Type B pancreatic cell (in vitro differentiated cells): ENCODE measurements at regions not wholly inside any gene's neighbourhood (a gene's known extent, or its start where the extent isn't known, plus 50 kb on each side); places are given as distances from the start of the nearest gene placed in this dataset.
"Not testable (repeated sequence)": the region's sequence is repeated elsewhere in the genome, so short reads cannot be mapped to it uniquely, and the experiment has no call there.

Experiments used
- DNase-seq: peaks from one replicate; pipeline ENCODE4 v3.0.0; 2021; ENCODE audit warnings: mixed read lengths; ENCODE audit not compliant: unreplicated experiment; ENCODE audit errors: extremely low spot score
- H3K27ac Mint-ChIP-seq: 2 replicates; pipeline ENCODE4 v1.8.0; 2021; ENCODE audit warnings: mild to moderate bottlenecking, mixed read lengths
- H3K27me3 Mint-ChIP-seq: 2 replicates; pipeline ENCODE4 v1.8.0; 2021; ENCODE audit warnings: mixed read lengths
- H3K36me3 Mint-ChIP-seq: 2 replicates; pipeline ENCODE4 v1.8.0; 2021; ENCODE audit warnings: mixed read lengths
- H3K4me1 Mint-ChIP-seq: one replicate; pipeline ENCODE4 v1.8.0; 2021; ENCODE audit warnings: mixed read lengths; ENCODE audit not compliant: unreplicated experiment
- H3K4me3 Mint-ChIP-seq: 2 replicates; pipeline ENCODE4 v1.8.0; 2021; ENCODE audit warnings: mild to moderate bottlenecking, mixed read lengths
- H3K9me3 Mint-ChIP-seq: 2 replicates; pipeline ENCODE4 v1.8.0; 2021; ENCODE audit warnings: mixed read lengths
- TF ChIP-seq, protein P1 (sequence below): fragments of 200-600 bp; sonication (generic); conservative IDR thresholded peaks from 2 replicates; pipeline ENCODE4 v1.5.0; 2021; ENCODE audit warnings: antibody characterized with exemption, mild to moderate bottlenecking

DNA sequence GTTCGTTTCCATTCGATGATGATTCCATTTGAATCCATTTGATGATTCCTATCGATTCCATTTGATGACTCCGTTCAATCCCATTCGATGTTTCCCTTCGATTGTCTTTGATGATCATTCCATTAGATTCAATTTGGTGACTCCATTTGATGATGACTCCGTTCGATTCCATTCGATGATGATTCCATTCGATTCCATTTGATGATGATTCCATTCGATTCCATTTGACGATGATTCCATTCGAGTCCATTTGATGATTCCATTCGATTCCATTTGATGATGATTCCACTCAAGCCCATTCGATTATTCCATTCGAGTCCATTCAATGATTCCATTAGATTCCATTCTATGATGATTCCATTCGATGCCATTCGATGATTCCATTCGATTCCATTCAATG, 2730.6 kb downstream of the RPIA start:
- not testable (repeated sequence) for H3K4me3 Mint-ChIP-seq, H3K4me1 Mint-ChIP-seq, H3K27ac Mint-ChIP-seq, DNase-seq, H3K9me3 Mint-ChIP-seq, H3K36me3 Mint-ChIP-seq, H3K27me3 Mint-ChIP-seq

DNA sequence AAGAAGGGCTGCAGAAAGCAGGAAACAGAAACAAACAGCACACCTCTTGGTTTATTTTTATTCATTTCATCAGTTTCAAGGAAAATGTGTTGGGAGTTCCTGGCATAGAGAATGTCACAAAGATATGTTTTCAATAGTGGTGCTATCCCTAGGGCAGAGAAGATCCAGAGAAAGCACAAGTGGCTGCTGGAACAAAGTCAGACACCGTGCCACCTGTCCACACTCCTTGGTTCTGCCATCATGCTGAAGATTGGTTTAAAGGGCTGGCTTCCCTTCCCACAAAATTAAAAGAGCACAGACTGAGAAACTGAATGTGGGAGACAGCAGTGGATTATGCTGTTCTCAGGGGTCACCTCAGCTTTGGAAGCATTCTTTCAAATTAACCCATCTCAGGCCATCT, 2735.7 kb downstream of the RPIA start:
- H3K36me3 Mint-ChIP-seq, H3K27ac Mint-ChIP-seq, H3K4me1 Mint-ChIP-seq, H3K4me3 Mint-ChIP-seq, H3K27me3 Mint-ChIP-seq, DNase-seq, H3K9me3 Mint-ChIP-seq: not testable (repeated sequence)

DNA sequence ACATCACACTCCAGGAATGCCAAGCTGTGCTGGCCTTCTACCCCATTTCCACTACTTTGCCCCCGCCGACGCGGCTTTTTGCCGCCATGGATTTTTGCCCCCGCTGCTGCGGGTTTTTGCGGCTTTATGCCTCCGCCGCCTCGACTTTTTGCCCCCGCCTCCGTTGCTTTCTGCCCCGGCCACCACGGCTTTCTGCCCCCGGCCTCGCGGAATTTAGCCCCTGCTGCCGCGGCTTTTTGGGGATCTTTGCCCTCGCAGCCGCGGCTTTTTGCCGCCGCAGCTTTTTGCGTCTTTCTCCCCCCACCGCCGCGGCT, 2750.4 kb downstream of the RPIA start:
- DNase-seq, H3K9me3 Mint-ChIP-seq, H3K27ac Mint-ChIP-seq, H3K4me3 Mint-ChIP-seq, H3K4me1 Mint-ChIP-seq, H3K27me3 Mint-ChIP-seq, H3K36me3 Mint-ChIP-seq: not testable (repeated sequence)

DNA sequence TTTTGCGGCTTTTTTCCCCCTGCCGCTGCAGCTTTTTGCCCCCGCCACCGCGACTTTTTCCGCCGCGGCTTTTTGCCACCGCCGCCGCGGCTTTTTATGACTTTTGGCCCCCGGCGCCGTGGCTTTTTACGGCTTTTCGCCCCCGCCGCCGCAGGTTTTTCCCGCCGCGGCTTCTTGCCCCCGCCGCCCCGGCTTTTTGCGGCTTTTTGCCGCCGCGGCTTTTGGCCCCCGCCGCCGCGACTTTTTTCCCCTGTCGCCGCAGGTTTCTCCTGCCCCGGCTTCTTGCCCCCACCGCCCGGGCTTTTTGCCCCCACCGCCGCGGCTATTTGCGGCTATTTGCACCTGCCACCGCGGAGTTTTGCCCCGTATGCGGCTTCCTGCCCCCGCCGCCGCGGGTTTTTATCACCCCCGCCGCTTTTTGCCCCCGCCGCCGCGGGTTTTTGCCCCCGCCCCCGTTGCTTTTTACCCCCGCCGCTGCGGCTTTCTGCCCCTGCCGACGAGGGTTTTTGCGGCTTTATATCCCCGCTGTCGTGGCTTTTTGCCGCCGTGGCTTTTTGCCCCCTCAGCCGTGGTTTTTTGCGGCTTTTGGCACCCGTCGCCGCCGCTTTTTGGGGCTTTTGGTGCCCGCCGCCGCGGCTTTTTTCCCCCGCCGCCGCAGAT, 2750.9 kb downstream of the RPIA start:
- TF ChIP-seq, protein P1, sequence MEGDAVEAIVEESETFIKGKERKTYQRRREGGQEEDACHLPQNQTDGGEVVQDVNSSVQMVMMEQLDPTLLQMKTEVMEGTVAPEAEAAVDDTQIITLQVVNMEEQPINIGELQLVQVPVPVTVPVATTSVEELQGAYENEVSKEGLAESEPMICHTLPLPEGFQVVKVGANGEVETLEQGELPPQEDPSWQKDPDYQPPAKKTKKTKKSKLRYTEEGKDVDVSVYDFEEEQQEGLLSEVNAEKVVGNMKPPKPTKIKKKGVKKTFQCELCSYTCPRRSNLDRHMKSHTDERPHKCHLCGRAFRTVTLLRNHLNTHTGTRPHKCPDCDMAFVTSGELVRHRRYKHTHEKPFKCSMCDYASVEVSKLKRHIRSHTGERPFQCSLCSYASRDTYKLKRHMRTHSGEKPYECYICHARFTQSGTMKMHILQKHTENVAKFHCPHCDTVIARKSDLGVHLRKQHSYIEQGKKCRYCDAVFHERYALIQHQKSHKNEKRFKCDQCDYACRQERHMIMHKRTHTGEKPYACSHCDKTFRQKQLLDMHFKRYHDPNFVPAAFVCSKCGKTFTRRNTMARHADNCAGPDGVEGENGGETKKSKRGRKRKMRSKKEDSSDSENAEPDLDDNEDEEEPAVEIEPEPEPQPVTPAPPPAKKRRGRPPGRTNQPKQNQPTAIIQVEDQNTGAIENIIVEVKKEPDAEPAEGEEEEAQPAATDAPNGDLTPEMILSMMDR: no peak
- peak; percentile 73 for DNase-seq
- Mint-ChIP-seq H3K4me1 (no peaks in the 10 kb centered on the region), H3K27ac (no peak overlapping the region), H3K36me3 (peaks cover 5% of the 10 kb centered on the region), H3K27me3 (no peaks in the 10 kb centered on the region), H3K9me3 (peaks cover 7% of the 10 kb centered on the region), H3K4me3 (no peak overlapping the region)

DNA sequence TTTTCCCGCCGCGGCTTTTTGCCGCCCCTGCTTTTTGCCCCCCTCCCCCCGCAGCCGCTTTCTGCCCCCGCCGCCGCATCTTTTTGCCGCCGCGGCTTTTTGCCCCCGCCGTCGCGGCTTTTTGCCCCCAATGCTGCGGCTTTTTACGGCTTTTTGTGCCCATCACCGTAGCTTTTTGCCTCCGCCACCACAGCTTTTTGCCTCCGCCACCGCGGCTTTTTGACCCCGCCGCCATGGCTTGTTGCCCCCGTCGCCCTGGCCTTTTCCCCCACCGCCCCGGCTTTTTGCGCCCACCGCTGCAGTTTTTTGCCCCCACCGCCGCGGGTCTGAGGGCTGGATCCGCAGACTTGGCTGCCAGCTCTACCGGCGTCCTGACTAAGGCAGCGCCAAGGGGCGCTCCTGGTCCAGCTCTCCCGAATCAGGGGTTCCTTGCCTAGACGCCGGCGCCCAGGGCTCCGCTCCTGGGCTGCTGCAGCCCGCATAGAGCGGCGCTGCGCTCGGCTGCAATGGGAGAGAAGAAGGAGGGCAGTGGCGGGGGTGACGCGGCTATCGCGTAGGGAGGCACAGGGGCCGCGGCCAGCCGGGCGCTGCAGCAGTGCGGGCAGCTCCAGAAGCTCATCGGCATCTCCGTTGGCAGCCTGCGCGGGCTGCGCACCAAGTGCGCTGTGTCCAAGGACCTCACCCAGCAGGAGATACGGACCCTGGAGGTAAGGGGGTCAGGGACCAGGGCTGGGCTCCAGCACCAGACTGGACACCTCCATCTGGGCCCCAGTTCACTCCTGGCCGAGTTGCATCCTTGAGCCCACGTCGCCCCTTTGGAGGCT, 2751.6 kb downstream of the RPIA start:
- H3K36me3 Mint-ChIP-seq, H3K27ac Mint-ChIP-seq, H3K9me3 Mint-ChIP-seq, H3K4me1 Mint-ChIP-seq, H3K4me3 Mint-ChIP-seq, H3K27me3 Mint-ChIP-seq: not testable (repeated sequence)
- peak; percentile 75 for DNase-seq

DNA sequence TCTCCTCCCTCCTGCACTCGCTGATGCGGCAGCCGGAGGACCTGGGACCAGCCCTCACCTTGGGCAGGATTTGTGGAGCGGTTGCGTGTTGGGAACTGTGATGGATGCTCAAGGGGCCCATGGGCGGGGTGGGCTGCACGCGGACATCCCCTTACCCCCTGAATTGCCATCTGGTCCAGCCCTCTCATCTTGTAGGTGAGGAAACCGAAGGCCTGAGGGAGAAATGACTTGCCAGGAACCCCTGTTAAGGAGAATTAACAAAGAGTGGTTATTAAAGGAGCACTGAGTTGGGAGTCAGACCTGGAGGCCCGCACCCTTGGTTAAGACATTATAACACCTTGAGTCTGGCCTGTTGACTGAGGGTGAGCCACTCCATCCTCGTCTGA, 2752.2 kb downstream of the RPIA start:
- not testable (repeated sequence) for H3K27me3 Mint-ChIP-seq, H3K4me3 Mint-ChIP-seq, H3K4me1 Mint-ChIP-seq, H3K9me3 Mint-ChIP-seq, H3K27ac Mint-ChIP-seq, H3K36me3 Mint-ChIP-seq, DNase-seq

DNA sequence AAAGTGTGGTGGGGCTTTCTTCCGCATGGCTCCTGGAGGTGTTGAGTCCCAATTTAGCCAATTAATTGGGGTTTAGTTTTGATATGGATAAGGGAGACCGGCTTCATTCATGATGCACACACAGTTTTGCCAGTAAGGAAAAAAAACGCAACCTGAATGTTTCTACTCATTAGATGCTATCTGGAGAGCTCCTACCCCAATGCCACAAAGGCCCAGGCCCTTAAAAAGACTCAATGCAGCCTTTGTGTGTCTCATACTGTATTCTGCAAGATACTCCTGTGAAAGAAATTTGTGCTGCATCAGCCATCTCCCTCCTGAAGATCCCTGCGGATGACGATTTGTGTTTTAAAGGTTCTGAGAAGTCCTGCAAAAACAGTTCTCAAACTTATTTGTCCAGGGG, 2754.2 kb downstream of the RPIA start:
- H3K9me3 Mint-ChIP-seq, H3K27ac Mint-ChIP-seq, H3K4me3 Mint-ChIP-seq, H3K36me3 Mint-ChIP-seq, H3K27me3 Mint-ChIP-seq, H3K4me1 Mint-ChIP-seq, DNase-seq: not testable (repeated sequence)

DNA sequence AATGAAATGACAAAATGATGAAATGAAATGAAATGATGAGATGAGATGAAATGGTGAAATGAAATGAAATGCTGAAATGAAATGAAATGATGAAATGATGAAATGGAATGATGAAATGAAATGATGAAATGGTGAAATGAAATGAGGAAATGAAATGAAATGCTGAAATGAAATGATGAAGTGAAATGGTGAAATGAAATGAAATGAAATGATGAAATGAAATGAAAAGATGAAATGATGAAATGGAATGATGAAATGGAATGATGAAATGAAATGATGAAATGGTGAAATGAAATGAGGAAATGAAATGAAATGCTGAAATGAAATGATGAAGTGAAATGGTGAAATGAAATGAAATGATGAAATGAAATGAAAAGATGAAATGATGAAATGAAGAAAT, 2755.0 kb downstream of the RPIA start:
- not testable (repeated sequence) for H3K27ac Mint-ChIP-seq, H3K27me3 Mint-ChIP-seq, H3K36me3 Mint-ChIP-seq, H3K9me3 Mint-ChIP-seq, H3K4me3 Mint-ChIP-seq, DNase-seq, H3K4me1 Mint-ChIP-seq

DNA sequence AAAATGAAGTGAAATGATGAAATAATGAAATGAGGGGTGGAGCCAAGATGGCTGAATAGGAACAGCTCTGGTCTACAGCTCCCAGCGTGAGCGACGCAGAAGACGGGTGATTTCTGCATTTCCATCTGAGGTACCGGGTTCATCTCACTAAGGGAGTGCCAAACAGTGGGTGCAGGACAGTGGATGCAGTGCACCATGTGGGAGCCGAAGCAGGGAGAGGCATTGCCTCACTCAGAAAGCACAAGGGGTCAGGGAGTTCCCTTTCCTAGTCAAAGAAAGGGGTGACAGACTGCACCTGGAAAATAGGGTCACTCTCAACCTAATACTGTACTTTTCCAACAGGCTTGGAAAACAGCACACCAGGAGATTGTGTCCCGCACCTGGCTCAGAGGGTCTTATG, 2755.4 kb downstream of the RPIA start:
- H3K4me3 Mint-ChIP-seq, H3K9me3 Mint-ChIP-seq, H3K27me3 Mint-ChIP-seq, H3K36me3 Mint-ChIP-seq, DNase-seq, H3K4me1 Mint-ChIP-seq, H3K27ac Mint-ChIP-seq: not testable (repeated sequence)

DNA sequence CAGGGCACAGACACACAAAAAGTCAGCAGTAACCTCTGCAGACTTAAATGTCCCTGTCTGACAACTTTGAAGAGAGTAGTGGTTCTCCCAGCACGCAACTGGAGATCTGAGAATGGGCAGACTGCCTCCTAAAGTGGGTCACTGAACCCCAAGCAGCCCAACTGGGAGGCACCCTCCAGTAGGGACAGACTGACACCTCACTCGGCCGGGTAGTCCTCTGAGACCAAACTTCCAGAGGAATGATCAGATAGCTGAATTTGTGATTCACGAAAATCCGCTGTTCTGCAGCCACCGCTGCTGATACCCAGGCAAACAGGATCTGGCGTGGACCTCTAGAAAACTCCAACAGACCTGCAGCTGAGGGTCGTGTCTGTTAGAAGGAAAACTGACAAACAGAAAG, 2756.0 kb downstream of the RPIA start:
- not testable (repeated sequence) for H3K4me3 Mint-ChIP-seq, DNase-seq, H3K27ac Mint-ChIP-seq, H3K4me1 Mint-ChIP-seq, H3K9me3 Mint-ChIP-seq, H3K36me3 Mint-ChIP-seq, H3K27me3 Mint-ChIP-seq

DNA sequence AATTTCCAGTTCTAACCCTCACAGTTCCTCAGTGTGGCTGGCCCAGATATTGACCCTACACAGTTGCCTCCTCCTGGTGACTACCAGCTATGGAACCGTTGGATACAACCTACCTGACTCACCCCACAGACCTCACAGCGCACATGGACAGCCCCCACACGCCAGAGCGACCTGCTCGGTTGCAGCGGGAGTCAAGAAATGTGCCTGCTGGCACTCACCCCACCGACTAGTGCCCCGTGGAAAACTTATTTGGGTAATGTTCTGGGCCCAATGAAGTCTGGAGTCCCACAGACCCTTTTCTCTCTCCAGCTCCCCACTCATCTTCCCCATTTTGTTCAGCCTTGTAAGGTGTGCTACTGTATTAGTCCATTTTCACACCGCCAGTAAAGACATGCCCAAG, 2770.8 kb downstream of the RPIA start:
- not testable (repeated sequence) for H3K27me3 Mint-ChIP-seq, H3K36me3 Mint-ChIP-seq, DNase-seq, H3K4me1 Mint-ChIP-seq, H3K27ac Mint-ChIP-seq, H3K9me3 Mint-ChIP-seq, H3K4me3 Mint-ChIP-seq

DNA sequence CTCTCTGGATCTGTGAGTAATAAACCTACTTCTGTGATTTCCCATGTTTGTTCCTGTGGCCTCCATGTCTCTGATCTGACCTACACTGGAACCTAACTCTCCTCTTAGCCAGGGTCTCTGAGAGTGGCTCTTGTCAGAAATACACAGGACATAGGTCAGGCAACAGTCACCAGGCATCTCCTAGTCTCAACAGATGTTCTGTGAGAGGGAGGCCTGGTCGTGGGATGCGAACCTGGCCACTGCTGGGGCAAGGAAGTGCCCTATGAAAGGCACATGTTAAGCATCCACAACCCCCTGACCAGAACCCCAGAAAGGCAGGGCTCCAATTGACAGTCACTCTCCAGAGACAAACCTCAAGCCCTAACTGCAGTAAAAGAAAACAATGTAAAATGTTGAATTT, 2771.5 kb downstream of the RPIA start:
- not testable (repeated sequence) for H3K4me3 Mint-ChIP-seq, H3K4me1 Mint-ChIP-seq, H3K27ac Mint-ChIP-seq, H3K36me3 Mint-ChIP-seq, H3K9me3 Mint-ChIP-seq, DNase-seq, H3K27me3 Mint-ChIP-seq

DNA sequence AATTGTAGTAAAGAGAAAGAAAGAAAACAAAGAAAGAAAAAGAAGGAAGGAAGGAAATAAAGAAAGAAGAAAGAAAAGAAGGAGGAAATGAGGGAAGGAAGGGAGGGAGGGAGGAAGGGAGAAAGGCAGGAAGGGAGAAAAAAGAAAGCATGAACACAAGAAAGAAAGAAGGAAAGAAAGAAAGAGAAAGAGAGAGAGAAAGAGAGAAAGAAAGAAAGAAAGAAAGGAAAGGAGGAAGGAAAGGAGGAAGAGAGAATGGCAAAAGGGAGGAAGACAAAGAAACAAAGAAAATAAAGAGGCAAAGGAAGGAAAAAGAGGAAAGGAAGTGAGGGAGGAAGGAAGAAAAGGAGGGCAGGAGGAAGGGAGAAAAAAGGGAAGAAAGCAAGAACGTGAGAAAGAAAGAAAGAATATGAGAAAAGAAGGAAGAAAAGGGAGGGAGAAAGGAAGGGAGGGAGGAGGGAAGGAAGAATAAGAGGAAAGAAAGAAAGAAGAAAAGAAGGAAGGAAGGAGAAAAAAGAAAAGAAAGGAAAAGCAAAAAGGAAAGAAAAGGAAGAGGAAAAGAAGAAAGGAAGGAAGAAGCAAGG, 2775.4 kb downstream of the RPIA start:
- H3K4me1 Mint-ChIP-seq, H3K27me3 Mint-ChIP-seq, H3K9me3 Mint-ChIP-seq, H3K36me3 Mint-ChIP-seq, H3K4me3 Mint-ChIP-seq, DNase-seq, H3K27ac Mint-ChIP-seq: not testable (repeated sequence)
